ENCODE measurements at regions not wholly inside any gene's neighbourhood (a gene's known extent, or its start where the extent isn't known, plus 50 kb on each side); places are given as distances from the start of the nearest gene placed in this dataset.

DNA sequence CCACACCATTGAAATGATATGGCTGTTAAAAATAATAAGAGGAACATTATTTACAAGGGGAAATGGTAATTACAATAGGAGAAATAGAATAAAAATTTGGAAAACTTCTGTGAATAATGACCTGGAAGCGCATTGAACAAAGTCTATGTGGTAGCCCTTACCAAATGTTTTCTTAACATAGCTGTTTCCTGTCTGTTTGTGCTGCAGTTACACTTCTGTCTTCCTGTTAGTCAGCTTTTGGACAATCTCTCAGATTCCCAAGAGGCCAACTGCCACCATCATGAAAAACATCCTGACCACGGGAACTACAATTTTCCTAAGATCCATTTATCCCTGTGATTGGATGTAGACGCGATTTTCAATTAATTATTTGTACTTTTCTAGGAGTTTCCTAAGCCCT lies 754.4 kb upstream of the MARCKS start:
- DNase-seq (ENCODE audit: low read depth): no peak
- TF ChIP-seq, protein P1, sequence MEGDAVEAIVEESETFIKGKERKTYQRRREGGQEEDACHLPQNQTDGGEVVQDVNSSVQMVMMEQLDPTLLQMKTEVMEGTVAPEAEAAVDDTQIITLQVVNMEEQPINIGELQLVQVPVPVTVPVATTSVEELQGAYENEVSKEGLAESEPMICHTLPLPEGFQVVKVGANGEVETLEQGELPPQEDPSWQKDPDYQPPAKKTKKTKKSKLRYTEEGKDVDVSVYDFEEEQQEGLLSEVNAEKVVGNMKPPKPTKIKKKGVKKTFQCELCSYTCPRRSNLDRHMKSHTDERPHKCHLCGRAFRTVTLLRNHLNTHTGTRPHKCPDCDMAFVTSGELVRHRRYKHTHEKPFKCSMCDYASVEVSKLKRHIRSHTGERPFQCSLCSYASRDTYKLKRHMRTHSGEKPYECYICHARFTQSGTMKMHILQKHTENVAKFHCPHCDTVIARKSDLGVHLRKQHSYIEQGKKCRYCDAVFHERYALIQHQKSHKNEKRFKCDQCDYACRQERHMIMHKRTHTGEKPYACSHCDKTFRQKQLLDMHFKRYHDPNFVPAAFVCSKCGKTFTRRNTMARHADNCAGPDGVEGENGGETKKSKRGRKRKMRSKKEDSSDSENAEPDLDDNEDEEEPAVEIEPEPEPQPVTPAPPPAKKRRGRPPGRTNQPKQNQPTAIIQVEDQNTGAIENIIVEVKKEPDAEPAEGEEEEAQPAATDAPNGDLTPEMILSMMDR (IDR thresholded peaks at IDR 0.05; ENCODE audit: insufficient read depth, low read depth, low read length, missing control alignments): no peak
- H3K4me3 ChIP-seq (ENCODE audit: low read depth, low read length): no peak overlapping the region

DNA sequence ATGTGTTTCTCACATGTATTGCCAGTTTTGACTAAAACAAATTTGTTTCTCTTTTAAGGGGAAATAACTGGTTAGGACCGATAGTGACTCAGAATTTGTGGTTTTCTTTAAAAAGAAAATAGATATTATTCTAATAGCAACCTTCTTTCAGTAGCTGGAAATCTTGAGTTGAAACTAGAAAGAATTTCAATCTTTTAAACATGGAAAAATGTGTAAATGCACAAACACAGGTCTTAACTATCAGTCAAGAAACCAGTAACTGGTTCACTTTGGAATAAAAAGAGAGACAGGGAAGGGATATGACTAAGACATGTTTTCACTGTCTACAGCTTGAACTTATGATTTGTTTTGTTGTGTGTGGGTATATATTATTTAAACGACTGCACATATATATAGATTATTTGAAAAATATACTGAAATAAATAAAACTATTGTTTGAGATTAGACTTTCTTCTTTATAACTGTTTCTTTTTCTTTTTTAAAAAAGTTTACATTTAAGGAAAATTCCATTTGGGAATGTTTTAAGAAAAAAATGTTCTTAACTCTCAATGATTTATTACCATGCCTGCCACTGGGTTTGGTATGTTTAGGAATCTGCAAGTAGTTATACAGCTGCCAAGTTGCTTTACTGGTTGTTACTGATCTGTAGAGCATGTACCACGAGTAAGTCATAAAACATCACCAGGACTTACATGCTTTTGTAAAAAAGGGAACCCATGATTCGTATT lies 753.3 kb upstream of the MARCKS start:
- DNase-seq (ENCODE audit: low read depth): no peak
- no peak overlapping the region for H3K4me3 ChIP-seq (ENCODE audit: low read depth, low read length)
- TF ChIP-seq, protein P1 (IDR thresholded peaks at IDR 0.05; ENCODE audit: insufficient read depth, low read depth, low read length, missing control alignments): no peak

DNA sequence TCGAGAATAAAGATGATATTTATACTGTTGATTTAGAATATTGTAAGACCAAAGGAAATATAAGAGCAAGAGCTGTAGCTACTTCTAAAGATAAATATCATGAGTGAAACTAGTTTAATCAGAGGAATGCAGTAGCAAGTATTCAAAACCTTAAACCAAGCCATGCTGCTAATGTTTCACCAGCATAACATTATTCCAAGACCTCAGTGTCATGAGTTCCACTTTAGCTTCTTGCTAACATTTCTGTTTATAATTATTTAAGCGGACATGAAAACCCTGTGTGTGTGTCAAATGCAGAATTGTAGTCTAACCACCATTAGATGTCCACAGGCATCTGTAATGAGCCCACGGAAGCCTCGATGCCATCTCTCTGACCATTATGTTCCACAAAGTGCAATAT lies 752.6 kb upstream of the MARCKS start:
- no peak for DNase-seq (ENCODE audit: low read depth)
- TF ChIP-seq, protein P1 (IDR thresholded peaks at IDR 0.05; ENCODE audit: insufficient read depth, low read depth, low read length, missing control alignments): no peak
- no peak overlapping the region for H3K4me3 ChIP-seq (ENCODE audit: low read depth, low read length)

GRCh38 chr6:113104951-113105350 lies 752.2 kb upstream of the MARCKS start:
- no peak overlapping the region for H3K4me3 ChIP-seq (ENCODE audit: low read depth, low read length)
- TF ChIP-seq, protein P1 (IDR thresholded peaks at IDR 0.05; ENCODE audit: insufficient read depth, low read depth, low read length, missing control alignments): no peak
- no peak for DNase-seq (ENCODE audit: low read depth)

- TF ChIP-seq, protein P1 (IDR thresholded peaks at IDR 0.05; ENCODE audit: insufficient read depth, low read depth, low read length, missing control alignments): no peak
- DNase-seq (ENCODE audit: low read depth): no peak
- H3K4me3 ChIP-seq (ENCODE audit: low read depth, low read length): no peak overlapping the region
Measured at GRCh38 chr6:113110211-113110610, 746.9 kb upstream of the MARCKS start.

DNA sequence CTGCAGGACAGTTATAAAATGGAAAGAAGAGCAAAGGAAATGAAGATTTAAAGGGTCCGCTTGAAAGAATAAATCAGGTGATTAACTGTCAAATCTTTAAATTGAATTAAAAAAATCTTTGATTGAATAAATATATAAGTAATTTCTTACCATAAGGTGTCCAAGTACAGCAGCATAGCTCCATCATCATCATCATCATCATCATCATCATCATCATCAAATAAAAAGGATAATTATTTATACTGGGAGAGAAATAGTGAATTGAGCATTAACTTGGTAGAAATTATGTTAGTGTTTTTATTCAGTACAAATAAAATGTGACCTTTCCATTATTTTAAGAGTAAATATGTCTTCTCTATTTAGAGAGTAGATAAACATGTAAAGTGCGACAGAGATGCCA lies 745.6 kb upstream of the MARCKS start:
- no peak overlapping the region for H3K4me3 ChIP-seq (ENCODE audit: low read depth, low read length)
- no peak for DNase-seq (ENCODE audit: low read depth)
- TF ChIP-seq, protein P1 (IDR thresholded peaks at IDR 0.05; ENCODE audit: insufficient read depth, low read depth, low read length, missing control alignments): no peak

- H3K4me3 ChIP-seq (ENCODE audit: low read depth, low read length): no peak overlapping the region
- DNase-seq (ENCODE audit: low read depth): no peak
- TF ChIP-seq, protein P1 (IDR thresholded peaks at IDR 0.05; ENCODE audit: insufficient read depth, low read depth, low read length, missing control alignments): no peak
Measured at GRCh38 chr6:113112086-113112485, 745.1 kb upstream of the MARCKS start.

Measured in GM12865 (cell line).